Left lung (tissue), 4 donors: ENCODE measurements at regions not wholly inside any gene's neighbourhood (a gene's known extent, or its start where the extent isn't known, plus 50 kb on each side); places are given as distances from the start of the nearest gene placed in this dataset.
A peak's percentile ranks its signal among the peaks of the same experiment; 100 is the strongest.

Experiments used
- ATAC-seq: fragments of 200-7000 bp; cut with Tn5 transposase; one replicate; pipeline ENCODE4 v1.9.1; 2020; ENCODE audit warnings: moderate library complexity
- DNase-seq, 4 donors: peaks; one replicate each; pipeline ENCODE4 v3.0.0-alpha.2; 2013 to 2020
- H3K27ac ChIP-seq, 2 donors: fragments of 200-600 bp; sonication (generic) in 1 of 2; one replicate each; pipeline versions ENCODE4 v1.5.0 to v1.8.0; 2020 to 2021
- H3K27me3 ChIP-seq, 2 donors: fragments of 200-600 bp; sonication (generic) in 1 of 2; one replicate each; pipeline versions ENCODE4 v1.5.0 to v1.8.0; 2020 to 2021
- H3K36me3 ChIP-seq, 2 donors: fragments of 200-600 bp; sonication (generic) in 1 of 2; one replicate each; pipeline versions ENCODE4 v1.5.0 to v1.8.0; 2020 to 2021
- H3K4me1 ChIP-seq, 2 donors: fragments of 200-600 bp; one replicate each; pipeline ENCODE4 v1.8.0; 2021
- H3K4me3 ChIP-seq, 2 donors: fragments of 200-600 bp; sonication (generic) in 1 of 2; one replicate each; pipeline versions ENCODE4 v1.5.0 to v1.8.0; 2020 to 2021; ENCODE audit warnings: mild to moderate bottlenecking in 1 of 2
- H3K9me3 ChIP-seq, 2 donors: fragments of 200-600 bp; sonication (generic) in 1 of 2; one replicate each; pipeline versions ENCODE4 v1.5.0 to v1.8.0; 2020 to 2021
- intact Hi-C, 2 donors: fragments of 100-400 bp; cut with DNase I; formaldehyde crosslinking; loops; one replicate each; pipeline versions ENCODE4 v1.11.2 to v1.14.2; 2022
- TF ChIP-seq, protein P1 (sequence below), 2 donors: fragments of 200-600 bp; sonication (generic) in 1 of 2; IDR thresholded peaks; one replicate each; pipeline versions ENCODE4 v1.5.0 to v1.8.0; 2021; ENCODE audit warnings: antibody characterized with exemption in 2 of 2
- donor health status: DM: no; HTN: yes; CAD: no.
- donor health status: DM: no; HTN: no; CAD: no.

GRCh38 chr11:27205250-27205649 lies 157.8 kb downstream of the CCDC34 start:
- ATAC-seq (no peak), DNase-seq (peak in 1 of 4 donors; percentile 27)
- Histone ChIP-seq H3K4me1 (peaks cover 0 to 5% of the 10 kb centered on the region in 2 donors), H3K4me3 (no peak overlapping the region), H3K27ac (no peak overlapping the region), H3K27me3 (no peaks in the 10 kb centered on the region), H3K36me3 (no peaks in the 10 kb centered on the region), H3K9me3 (no peaks in the 10 kb centered on the region)
- intact Hi-C loops, result no loop called here
- TF ChIP-seq, protein P1, sequence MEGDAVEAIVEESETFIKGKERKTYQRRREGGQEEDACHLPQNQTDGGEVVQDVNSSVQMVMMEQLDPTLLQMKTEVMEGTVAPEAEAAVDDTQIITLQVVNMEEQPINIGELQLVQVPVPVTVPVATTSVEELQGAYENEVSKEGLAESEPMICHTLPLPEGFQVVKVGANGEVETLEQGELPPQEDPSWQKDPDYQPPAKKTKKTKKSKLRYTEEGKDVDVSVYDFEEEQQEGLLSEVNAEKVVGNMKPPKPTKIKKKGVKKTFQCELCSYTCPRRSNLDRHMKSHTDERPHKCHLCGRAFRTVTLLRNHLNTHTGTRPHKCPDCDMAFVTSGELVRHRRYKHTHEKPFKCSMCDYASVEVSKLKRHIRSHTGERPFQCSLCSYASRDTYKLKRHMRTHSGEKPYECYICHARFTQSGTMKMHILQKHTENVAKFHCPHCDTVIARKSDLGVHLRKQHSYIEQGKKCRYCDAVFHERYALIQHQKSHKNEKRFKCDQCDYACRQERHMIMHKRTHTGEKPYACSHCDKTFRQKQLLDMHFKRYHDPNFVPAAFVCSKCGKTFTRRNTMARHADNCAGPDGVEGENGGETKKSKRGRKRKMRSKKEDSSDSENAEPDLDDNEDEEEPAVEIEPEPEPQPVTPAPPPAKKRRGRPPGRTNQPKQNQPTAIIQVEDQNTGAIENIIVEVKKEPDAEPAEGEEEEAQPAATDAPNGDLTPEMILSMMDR (IDR thresholded peaks at IDR 0.05), result no peak

DNA sequence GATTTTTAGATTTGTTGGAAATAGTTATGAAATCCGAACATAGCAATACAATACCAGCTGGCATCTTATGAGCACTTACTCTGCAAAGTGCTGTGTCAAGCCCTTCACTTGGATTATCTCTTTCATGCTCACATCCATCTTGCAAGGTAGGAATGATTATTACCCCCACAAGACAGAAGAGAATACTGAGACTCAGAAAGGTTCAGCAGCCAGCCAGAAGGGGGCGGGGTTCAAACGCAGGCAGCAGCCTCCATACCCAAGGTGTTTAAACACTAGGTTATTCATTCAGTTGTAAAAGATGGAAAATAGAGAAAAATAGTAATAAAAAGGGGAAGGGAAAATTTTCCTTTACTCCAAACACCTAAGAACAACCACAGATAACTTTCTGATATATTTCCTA lies 158.5 kb downstream of the CCDC34 start:
- TF ChIP-seq, protein P1 (IDR thresholded peaks at IDR 0.05), result no peak
- ATAC-seq, result peak; percentile 28

DNA sequence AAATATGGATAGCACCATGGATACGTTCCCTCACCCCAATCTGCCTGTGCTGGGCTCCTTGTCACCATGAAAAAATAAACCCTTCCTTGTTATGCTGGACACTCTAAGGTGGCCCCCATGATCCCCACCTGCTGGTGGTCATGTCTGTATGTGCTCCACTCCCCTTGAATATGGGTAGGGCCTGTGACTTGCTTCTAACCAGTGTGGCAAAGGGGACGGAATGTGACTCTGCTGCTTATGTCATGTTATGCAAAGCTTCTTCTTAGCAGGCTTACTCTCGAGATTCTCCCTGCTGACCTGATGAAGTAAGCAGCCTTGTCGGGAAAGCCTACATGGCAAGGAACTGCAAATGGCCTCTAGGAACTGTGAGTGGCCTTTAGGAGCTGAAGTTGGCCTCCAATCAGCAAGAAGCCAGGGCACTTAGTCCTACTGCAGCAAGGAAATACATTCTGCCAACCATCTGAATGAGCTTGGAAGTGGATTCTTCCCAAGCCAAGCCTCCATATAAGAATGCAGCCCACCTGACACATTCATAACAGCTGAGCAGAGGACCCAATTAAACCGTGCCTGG lies 159.9 kb downstream of the CCDC34 start:
- Histone ChIP-seq H3K9me3 (no peaks in the 10 kb centered on the region), H3K4me3 (no peak overlapping the region), H3K27ac (no peak overlapping the region), H3K27me3 (no peaks in the 10 kb centered on the region), H3K4me1 (peaks cover 0 to 5% of the 10 kb centered on the region in 2 donors), H3K36me3 (no peaks in the 10 kb centered on the region)
- intact Hi-C loops, result no loop called here
- TF ChIP-seq, protein P1 (IDR thresholded peaks at IDR 0.05), result no peak
- no peak for ATAC-seq
- DNase-seq, result no peak

More for the DNA sequence above, 158.5 kb downstream of the CCDC34 start:
- Histone ChIP-seq H3K4me3 (no peak overlapping the region), H3K9me3 (no peaks in the 10 kb centered on the region), H3K27me3 (no peaks in the 10 kb centered on the region), H3K27ac (no peak overlapping the region), H3K4me1 (peaks cover 0 to 5% of the 10 kb centered on the region in 2 donors), H3K36me3 (no peaks in the 10 kb centered on the region)
- intact Hi-C loops, result no loop called here
- DNase-seq, result peak in 1 of 4 donors; percentile 50

GRCh38 chr11:27201454-27202302 lies 161.1 kb downstream of the BBOX1 start:
- no peak overlapping the region for H3K27ac ChIP-seq
- ATAC-seq, result peak; percentile 52

More at GRCh38 chr11:27201454-27202302, 161.1 kb downstream of the BBOX1 start:
- Histone ChIP-seq H3K4me3 (no peak overlapping the region), H3K36me3 (no peaks in the 10 kb centered on the region), H3K27me3 (peaks cover 0 to 2% of the 10 kb centered on the region in 2 donors), H3K9me3 (no peaks in the 10 kb centered on the region), H3K4me1 (peaks cover 0 to 5% of the 10 kb centered on the region in 2 donors)
- peak in 3 of 4 donors; percentile 30 to 53 (median 36) for DNase-seq
- intact Hi-C loops, result no loop called here
- TF ChIP-seq, protein P1 (IDR thresholded peaks at IDR 0.05), result no peak
